CD4-positive, alpha-beta T cell treated with Interleukin-17A for 4 hours (primary cell): ENCODE measurements at regions not wholly inside any gene's neighbourhood (a gene's known extent, or its start where the extent isn't known, plus 50 kb on each side); places are given as distances from the start of the nearest gene placed in this dataset.

Experiments used
- DNase-seq: peaks from one replicate; pipeline ENCODE4 v3.0.0-alpha.2; 2020; ENCODE audit warnings: mixed read lengths

DNA sequence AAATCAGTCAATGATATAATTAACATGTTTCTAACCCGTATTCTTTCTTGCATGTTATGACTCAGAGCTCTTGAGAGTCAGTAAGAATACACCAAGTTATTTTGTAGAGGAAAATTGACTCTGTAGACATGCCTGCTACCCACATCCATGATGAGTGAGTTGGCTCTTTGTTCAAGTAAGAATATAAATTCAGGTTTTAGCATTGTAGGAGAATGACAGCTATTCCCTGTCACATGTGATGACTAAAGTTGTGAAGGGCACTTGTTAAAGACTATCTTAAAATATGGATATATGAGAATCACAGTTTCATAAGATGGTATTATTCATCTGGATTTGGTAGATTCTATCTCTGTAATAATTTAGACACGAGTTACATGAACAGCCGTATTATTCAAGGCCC lies 209.1 kb downstream of the CCDC59 start:
- DNase-seq = no peak

DNA sequence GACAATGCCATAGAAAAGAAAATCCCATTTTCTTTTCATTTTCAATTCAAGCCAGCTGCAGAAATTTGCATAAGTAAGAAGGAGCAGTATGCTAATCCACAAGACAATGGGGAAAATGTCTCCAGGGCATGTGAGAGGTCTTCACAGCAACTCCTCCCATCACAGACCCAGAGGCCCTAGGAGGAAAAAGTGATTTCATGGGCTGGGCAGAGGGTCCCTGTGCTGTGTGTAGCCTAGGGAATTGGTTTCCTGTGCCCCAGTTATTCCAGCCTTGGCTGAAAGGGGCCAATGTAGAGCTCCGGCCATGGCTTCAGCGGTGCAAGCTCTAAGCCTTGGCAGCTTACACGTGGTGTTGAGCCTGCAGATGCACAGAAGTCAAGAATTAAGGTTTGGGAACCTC lies 211.4 kb downstream of the CCDC59 start:
- DNase-seq = no peak

DNA sequence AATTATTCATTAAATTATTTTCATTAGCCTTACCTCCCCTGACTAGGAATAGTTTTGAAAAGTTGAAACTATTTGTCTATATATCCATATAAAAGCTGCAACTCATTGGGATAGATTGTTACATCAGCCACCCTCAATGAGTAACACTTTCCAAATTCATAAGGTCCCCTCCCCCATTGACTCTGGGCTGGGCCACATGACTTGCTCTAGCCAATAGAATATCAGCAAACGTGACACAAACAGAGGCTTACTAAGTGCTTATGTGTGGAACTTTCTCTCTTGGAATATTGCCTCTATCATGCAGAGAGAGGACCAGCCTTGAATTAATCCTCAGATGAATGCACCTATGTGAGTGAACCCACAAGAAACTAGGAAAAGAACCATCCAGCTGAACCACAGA lies 213.7 kb downstream of the CCDC59 start:
- DNase-seq = no peak

DNA sequence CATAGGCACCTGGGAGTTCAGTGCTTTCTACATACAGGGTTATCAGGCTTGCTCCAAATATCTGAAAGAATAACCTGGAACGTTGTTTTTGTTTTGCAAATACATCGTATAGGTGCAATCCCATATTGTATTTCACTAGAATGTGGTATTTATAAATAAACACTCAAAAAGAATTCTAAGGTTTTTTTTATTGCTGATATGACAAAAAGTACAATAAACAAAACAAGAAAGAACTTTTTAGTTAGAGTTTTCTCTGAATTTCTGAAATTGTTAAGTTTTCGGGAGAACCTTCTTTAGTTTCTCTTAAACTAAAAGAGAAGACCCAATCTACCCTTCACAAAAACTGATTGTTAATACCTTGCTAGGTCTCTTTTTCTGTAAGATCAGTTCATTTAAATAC lies 225.8 kb downstream of the CCDC59 start:
- DNase-seq = no peak

DNA sequence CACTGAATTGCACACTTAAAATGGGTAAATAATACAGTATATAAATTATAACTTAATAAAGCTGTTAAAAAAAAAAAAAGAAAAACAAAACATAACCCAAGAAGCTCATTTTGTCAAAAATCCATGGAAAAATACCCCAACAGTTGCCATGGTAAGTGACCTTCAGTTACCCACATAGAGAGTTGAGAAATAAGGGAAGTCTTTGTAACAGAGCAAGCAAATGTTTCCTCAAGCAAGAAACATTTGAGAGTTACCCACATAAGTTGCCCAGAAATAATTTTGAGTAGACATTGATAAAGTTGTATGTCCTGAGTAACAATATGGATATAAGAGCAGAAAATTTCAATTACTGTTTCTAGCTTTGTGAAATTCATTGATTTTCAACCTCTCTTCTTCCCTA lies 227.4 kb downstream of the CCDC59 start:
- DNase-seq = no peak

DNA sequence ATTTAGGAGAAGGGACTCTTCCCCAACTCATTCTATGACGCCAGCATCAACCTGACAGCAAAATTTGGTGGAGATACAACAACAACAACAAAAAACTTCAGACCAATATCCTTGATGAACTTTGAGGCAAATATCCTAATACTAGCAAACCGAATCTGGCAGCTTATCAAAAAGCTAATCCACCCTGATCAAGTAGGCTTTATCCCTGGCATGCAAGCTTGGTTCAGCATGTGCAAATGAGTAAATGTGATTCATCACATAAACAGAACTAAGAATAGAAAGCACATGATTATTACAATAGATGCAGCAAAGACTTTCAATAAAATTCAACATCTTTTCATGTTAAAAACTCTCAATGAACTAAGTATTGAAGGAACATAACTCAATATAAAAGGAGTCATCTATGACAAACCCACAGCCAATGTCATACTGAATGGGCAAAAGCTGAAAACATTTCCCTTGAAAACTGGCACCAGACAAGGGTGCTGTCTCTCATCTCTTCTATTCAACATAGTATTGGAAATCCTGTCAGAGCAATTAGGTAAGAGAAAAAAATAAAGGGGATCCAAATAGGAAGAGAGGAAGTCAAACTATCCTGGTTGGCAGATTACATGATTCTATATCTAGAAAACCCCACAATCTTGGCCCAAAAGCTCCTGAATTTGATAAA lies 233.3 kb downstream of the CCDC59 start:
- no peak for DNase-seq

DNA sequence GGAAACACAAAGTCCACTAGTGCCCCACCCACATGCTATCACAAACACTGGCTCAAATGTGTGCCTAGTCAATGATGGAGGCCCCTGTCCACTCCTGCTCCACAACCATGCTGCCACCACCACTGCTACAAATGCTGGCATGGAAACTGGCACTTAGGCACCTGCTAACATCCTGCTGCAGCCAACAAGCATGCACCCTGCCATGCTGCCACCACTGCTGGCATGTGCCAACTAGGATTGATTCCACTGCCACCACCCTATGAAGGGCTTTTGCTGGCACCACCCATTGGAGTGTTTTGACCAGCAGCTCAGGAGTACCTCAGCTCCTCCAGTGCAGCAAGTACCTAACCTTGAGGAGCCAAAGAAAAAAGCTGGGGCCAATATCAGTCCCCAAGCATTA lies 236.6 kb downstream of the CCDC59 start:
- no peak for DNase-seq

DNA sequence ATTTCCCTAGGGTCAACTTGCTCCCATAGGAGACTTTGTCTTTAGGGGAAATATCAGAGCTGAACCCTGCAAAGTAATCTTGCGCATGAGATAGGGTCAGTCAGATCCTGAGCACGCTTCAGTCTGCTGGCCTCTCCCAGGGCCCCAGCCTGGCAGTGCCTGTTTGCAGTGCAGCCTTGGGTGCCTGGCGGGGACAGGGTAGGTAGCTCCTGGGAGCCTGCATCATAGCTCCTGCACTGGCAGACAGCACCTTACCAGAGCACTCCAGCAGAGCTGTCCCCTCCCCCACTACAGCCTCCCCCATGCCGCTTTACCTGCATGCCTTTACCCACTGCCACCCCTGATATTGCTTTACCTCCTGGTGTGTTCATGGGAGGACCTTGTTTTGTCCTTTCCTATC lies 237.3 kb downstream of the CCDC59 start:
- DNase-seq = no peak

DNA sequence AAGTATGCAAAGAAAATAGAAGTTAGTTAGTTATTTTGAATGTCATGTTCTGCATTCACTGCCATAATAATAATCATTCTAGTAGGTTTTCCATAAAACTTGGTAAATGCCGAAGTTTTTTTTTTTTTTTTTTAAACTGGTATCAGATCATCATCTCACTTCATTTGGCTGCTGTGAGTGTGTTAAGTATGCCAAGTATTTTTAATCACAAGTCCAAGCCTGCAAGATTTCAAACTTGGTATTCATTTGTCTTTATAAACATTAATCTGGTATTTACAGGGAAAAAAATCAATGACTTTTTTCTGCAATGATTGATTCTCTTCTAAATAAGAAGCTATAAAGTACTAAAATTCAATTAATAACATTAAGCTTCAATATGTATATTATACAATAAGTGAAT lies 248.9 kb downstream of the CCDC59 start:
- DNase-seq = no peak

DNA sequence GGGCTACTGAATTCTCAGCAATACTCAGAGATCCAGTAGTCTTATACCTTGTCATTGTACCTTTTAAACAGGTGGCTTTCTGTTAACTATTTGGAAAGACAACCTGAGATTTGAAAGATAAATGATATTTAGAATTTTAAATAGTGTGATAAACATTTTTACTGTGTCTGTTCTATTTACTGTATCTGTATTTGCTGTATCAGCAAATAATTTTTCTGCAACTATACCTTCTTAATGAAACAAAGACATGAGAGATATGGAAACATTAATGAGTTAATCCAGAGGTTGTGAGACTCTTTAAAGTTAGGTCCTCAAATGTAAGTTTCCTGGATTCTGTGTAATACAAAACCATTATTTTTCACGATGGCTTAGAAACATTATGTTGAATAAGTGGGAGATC lies 249.6 kb downstream of the CCDC59 start:
- DNase-seq = no peak

DNA sequence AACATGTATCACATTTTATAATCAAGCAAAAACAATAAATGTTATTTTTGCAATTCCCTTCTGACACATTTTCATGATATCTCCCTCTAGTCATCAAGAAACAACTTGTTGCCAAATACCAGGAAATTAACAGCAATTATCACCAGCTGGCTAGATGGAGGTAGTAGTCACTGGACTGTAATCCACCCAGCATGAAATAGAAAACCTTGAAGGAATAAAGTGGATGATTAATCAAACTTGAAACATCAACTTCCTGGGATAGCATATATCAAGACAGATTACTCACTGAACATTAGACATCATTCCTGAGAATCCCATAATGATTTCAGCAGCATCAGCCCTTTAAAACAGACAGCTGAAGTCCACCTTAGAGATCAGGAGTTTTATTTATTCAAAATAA lies 259.0 kb downstream of the CCDC59 start:
- no peak for DNase-seq

DNA sequence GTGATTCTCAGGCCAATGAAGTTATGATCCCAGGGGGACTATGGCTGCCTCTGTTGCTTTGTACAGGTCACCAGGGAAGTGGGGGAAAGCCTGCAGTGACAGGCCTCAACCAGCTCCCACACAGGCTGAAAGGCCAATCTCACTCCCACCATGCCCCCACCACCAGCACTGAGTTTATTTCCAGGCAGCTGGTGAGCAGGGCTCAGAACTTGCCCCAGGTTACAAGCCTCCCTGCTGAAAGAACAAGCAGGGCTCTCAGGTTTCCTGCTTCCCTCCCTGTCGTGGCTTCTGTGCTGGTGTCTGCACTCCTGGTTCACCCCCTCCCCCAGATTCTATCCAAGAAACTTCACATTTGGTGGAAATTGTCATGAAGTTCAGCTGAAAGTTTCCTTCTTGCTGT lies 260.3 kb downstream of the CCDC59 start:
- no peak for DNase-seq

DNA sequence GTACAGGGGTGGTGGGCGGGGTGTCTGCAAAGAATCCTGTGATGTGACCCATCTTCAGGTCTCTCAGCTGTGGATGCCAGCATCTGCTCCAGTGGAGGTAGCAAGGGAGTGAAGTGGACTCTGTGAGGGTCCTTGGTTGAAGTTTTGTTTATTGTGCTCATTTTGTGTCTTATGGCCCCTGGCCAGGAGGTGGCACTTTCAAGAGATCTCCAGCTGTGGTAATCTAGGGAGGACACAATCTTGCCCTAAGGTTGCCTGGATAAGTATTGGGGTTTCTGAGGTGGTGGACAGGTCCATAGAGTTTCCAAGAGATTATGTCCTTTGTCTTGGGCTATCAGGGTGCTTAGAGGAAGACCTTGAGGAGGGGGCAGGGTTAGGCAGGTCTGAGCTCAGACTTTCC lies 260.7 kb downstream of the CCDC59 start:
- no peak for DNase-seq

DNA sequence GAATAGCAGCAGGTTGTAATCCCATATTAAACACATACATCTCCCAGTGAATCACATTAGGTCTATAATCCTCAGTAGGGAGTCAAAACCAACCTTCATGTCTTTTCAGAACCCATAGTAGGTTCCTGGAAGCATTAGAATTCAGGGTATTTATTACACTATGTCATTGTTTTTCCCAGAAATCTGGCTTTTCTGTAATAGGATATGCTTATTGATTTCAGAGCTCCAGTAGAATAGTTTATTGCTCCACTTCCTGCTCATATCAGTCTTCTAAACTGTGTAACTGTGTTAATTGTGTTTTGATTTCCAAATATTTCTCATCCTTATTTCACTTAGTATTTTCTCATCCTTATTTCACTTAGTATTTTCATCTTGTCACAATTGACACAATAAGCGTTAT lies 268.0 kb downstream of the CCDC59 start:
- no peak for DNase-seq

DNA sequence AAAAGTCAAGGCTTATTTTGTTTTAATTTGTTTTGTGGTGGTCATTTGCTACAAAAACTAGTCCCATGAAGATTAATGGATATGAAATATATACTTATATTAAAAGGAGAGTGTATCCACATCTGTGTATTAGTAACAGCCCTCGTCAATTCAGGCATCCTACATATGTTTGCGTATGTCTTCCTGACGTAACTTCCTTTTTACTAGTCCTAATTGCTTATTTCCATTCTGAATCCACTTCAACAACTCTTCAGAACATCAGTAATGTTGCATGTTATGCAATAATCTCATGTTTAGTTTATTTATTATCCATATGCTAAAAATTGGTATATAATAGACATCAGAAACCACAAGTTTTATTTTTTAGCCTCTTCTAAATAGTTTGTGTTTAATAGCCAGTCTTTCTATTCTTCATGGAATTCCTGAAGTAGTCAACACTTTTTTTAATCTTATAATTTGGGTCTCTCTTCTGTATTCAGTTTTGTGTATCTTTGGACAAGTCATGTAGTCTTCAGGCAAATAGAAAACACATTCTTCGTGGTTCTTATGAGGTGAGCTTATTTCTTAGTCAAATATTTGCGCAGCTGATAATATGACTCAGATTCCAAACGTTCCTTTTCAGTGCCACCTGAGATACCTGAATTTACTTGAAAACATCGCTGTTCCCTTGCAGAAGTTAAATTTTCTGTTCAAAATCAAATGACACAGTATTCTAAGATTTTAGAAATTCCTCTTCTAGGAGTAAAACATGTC lies 268.6 kb downstream of the CCDC59 start:
- DNase-seq = no peak

DNA sequence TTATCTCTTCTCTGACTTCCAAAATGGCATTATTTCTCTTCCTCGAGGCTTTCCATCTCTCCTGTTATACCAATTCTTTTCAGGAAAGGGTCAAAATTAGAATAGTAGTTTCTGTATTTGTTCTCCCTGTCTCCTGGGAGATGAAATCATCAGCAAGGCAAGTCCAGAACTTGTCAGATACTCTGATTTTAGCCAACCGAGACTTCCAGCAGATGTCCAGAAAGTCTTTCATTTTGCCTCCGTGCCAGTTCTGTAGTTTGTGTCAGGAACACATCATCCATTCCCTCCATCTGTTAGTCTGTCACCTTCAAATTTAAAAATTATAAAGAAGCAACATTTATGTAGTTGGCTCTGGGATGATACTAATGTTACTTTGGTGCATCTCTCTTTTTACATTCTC lies 275.7 kb downstream of the CCDC59 start:
- DNase-seq = no peak

DNA sequence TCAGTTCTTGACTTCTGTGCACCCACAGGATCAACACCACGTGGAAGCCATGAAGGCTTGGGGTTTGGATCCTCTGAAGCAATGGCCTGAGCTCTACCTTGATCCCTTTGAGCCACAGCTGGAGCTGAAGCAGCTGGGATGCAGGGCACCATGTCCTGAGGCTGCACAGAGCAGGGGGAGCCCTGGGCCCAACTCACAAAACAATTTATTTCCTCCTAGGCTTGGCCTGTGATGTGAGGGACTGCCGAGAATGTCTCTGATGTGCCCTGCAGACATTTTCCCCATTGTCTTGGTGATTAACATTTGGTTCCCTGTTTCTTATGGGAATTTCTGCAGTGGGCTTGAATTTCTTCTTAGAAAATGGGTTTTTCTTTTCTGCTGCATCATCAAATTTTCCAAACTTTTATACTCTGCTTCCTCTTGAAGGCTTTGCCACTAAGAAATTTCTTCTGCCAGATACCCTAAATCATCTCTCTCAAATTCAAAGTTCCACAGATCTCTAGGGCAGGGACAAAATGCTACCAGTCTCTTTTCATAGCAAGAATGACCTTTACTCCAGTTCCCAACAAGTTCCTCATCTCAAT lies 288.2 kb downstream of the CCDC59 start:
- DNase-seq = no peak

DNA sequence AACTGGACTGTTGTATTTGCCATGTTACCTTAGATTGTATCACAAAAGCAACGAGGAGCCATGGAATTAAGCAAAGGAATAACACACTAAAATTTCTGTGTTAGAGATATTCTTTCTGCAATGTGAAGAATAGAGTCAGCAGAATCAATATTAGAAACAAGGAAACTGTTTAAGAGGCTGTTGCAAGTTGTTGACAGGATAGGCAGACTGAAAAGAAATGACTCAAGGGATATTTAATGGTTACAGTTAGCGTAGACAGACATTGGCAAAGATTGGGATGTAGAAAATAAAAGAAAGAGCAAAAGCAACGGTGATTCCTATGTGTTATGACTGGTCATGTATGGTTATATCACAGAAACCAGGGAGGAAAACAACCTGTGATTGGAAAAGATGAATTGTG lies 299.0 kb upstream of the PPFIA2 start:
- DNase-seq = no peak

DNA sequence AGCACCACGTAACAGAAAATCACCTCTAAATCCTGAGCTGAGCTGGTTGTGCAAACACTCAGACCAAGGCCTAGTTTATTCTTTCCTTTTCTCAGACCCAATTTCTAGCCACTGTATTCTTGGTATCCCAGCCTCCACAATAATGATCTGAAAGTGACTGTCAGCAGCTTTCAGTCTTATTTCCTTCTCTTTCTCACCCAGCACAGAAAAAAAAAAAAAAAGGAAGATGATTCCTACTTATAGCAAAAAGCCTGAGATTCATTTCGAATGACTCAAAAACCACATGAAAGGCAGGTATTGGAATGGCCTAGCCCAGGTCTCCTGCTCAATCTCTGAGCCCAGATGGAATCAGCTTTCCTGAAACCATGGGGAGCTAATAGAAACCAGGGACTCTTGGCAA lies 298.6 kb upstream of the PPFIA2 start:
- DNase-seq = no peak

DNA sequence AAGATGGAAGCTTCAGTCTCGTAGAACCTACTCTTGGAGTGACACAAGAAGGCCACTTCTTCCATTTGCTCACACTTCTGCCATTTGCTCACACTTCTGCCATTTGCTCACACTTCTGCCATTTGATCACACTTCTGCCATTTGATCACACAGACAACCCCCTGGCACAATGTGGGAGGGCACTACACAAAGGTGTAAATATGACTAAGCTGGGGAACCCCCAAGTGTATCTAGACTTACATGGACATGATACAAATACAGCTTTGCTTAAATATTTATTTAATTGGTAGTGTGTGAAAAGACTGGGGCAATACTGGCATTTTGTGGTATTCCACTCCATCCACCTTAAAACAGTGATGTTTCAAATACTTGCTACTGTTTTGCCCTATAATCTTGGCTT lies 296.2 kb upstream of the PPFIA2 start:
- no peak for DNase-seq

DNA sequence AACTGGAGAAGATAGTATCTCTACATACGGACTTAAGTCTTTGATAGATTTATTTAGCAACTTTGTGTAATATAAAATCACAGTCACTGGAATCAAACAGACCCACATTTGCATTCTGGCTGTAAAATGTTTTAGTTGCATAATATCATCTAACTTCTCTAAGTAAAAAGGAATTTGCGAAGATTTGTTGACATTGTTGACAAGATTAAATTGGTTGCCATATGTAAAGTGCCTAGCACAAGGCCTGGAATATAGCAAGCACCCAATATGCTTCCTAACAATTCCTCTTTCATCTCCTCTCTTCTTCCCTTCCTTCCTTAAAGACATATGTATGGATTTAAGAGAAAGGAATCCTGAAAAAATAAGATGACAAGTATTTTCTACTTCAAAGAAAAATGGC lies 295.4 kb upstream of the PPFIA2 start:
- DNase-seq = no peak

DNA sequence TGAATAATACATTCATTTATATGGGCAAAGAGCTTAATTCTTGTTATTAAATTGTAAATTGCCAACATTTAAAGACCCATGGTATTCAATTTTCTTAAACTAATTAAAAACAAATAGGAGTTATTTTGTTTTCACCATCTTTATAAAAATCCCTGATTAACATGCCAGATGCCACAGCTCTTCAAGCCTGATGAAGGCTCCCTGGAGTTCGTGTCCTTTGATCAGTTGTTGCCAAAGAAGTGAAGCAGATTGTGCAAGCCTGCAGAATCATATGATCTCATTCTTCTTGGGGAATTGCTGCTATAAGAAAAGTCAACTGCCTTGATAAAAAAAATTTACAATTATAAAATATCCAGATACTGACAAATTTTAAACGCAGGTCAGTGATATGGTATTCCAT lies 288.3 kb upstream of the PPFIA2 start:
- DNase-seq = no peak

DNA sequence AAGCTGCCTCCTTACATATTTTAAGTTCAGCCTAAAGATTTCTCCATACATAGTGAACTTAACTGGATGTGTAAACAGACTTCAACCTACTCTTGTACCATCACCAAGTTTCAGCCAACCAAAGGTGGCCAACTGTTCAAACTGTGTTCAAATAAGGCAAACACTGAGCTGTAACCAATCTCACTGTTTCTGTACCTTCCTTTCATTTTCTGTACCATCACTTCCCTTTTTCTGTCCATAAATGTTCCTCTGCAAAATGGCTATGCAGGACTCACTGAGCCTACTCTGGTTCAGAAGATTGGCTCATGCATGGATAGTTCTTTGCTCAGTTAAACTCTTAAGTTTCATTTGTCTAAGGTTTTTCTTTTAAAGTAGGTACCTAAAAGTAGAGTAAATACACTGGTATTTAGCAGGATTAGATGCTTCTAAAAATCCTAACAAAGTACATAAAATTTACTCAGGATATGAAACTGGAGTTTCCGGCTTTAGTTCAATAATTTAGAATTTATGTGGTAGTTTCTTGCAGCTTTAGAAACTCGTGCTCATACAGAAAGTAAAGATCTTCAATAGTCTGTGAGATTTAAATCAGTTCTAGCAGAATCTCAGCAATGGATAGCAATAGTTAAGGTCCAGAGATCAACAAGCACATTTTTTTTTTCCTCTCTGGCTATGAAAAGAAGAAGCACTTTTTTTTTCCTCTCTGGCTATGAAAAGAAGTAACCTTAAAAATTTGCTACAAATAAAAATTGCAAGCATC lies 282.0 kb upstream of the PPFIA2 start:
- DNase-seq = no peak

DNA sequence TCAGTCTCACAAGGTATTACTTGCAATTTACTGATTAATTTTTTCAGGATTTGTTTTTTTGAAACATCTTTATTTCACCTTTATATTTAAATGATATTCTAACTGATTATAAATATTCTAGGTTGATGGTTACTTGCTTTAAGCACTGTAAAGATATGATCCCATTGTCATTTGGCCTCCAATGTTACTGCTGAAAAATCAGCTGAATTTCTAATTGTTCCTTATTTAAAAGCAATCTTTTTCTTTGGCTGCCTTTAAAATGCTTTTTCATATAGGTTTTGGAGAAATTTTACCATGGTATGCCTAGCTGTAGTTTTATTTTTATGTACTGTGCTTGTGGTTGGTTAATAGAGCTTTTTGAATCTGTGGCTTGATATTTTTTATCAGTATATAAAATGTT lies 275.6 kb upstream of the PPFIA2 start:
- DNase-seq = no peak
